GM12864 (cell line): ENCODE measurements at regions not wholly inside any gene's neighbourhood (a gene's known extent, or its start where the extent isn't known, plus 50 kb on each side); places are given as distances from the start of the nearest gene placed in this dataset.

Experiments used
- DNase-seq: peaks from one replicate; pipeline ENCODE4 v3.0.0-alpha.2; 2011; ENCODE audit warnings: low read depth
- H3K4me3 ChIP-seq: 2 replicates; pipeline ENCODE4 v1.5.1; 2011; ENCODE audit warnings: mild to moderate bottlenecking, low read depth, low read length, control low read depth
- CTCF ChIP-seq: IDR thresholded peaks from 2 replicates; pipeline ENCODE4 v1.5.1; 2011; ENCODE audit warnings: low read depth, mild to moderate bottlenecking, moderate library complexity, low read length, control low read depth, inconsistent platforms; ENCODE audit errors: missing control alignments

DNA sequence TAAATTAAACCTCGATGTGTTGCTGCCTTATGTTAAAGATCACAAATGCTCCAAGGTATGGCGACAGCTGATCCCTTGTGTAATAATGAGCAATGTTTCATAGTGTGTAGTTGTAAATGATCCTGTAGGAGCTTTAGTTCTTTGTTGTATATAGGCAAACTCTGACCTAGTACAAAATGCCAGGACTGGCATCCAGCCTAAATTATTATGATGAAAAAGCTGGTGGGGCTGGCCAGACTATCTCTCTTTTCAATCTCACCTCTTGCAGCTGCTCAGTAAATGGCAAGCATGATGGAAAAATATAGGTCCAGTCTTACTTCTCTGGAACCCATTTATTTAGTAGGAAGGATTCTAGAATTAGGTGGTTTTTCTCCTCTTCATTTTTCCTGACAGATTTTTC, 345.1 kb upstream of the C11orf87 start:
- no peak for TF ChIP-seq CTCF
- no peak overlapping the region for H3K4me3 ChIP-seq
- no peak for DNase-seq

DNA sequence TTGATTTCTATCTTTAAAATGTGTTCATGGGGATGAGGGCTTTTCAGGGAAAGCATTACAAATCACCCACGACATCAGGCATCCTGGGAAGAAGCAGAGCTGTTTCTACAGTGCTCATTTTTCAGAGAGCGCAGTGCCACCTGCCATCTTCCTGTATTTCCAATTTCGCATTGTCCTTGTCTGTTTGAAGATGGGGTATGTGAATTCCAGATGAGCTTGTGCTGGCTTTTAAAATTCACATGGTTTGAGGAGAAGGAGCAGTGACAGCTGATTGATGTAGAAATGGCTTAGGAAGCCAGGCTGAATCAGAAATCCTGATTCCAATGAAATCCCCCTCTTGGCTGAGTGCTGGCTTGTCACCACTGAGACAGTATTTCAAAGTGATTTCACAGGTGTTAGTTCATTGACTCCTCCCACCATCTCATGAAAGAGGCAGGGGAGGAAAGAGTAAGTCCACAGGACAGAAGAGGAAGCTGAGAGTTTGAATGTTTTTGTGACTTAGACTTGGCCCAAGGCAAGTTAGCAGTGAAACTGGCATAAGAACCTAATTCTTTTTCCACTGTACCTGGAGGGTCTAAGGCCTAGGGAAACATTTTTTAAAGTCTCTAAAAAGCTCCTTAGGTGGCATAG, 344.6 kb upstream of the C11orf87 start:
- no peak for DNase-seq
- TF ChIP-seq CTCF, result no peak
- no peak overlapping the region for H3K4me3 ChIP-seq

GRCh38 chr11:109085708-109086373, 336.1 kb upstream of the C11orf87 start:
- no peak for TF ChIP-seq CTCF
- no peak for DNase-seq
- H3K4me3 ChIP-seq, result no peak overlapping the region

GRCh38 chr11:109086931-109087330, 335.1 kb upstream of the C11orf87 start:
- no peak overlapping the region for H3K4me3 ChIP-seq
- no peak for DNase-seq
- TF ChIP-seq CTCF, result no peak

DNA sequence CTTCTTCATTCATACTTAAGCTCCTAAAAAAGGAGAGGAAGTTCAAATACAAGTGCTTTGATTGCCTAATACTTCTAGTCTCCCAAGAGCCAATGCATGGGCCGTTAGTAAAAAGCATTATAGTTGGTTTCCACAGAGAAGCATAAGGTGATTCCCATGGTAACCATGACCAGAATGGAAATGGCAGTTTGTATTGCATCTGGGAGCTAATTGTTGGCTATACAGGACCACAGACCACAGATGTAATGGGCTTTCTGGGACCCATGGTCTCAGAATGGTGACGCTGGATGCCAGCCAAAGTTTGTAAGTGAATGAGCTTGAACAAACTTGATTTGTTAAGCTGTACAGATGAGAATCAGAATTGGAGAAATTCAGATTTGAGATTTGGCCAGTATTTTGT, 333.9 kb upstream of the C11orf87 start:
- H3K4me3 ChIP-seq, result no peak overlapping the region
- TF ChIP-seq CTCF, result no peak
- no peak for DNase-seq

DNA sequence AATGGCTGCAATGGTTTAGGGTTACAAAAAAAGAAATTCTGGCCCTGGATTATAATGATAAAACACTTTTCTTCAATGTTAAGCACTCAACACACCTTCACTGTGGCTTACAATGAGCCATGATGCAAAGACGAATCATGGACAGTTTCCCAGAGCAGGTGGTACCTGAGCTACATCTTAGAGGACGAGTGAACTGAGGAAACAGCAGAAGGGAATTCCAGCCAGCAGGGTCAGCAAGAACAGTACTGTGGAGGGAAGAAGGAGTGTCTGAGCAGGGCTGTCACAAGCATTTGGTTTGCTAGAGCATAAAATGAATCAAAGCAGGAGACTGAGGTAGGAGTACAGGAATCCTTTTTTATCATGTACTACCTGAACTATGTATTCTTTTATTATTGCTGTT, 332.8 kb upstream of the C11orf87 start:
- no peak overlapping the region for H3K4me3 ChIP-seq
- no peak for DNase-seq
- no peak for TF ChIP-seq CTCF

DNA sequence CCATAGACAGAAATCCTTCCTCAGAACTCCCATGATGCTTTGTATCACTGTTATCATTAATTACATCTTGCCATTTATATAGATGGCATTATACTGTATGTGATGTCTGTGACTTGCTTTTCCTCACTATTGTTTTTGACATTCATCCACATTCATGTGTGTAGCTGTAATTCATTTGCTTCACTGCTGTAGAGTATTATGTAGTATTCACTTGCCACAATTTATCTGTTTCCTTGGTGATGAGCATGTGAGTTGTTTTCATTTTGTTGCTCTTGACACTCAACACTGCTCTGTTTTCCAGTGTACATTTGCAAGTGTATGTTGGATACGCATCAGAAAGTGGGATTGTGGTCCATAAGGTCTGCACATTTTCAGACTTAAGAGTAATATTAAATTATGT, 328.6 kb upstream of the C11orf87 start:
- no peak for TF ChIP-seq CTCF
- no peak for DNase-seq

More for the DNA sequence above, 328.6 kb upstream of the C11orf87 start:
- H3K4me3 ChIP-seq, result no peak overlapping the region
